ENCODE measurements at regions not wholly inside any gene's neighbourhood (a gene's known extent, or its start where the extent isn't known, plus 50 kb on each side); places are given as distances from the start of the nearest gene placed in this dataset.

GRCh38 chr13:106623799-106624460 is 56.0 kb upstream of the ARGLU1 start:
- no peak for TF ChIP-seq ZBTB1 (CRISPR knock-in tag; IDR thresholded peaks at IDR 0.05; ENCODE audit: borderline replicate concordance, low read depth)
- TF ChIP-seq SP1 (CRISPR knock-in tag; IDR thresholded peaks at IDR 0.05): no peak
- TF ChIP-seq CTCF (IDR thresholded peaks at IDR 0.05 in 2 of 3, conservative IDR thresholded peaks at IDR 0.05 in 1 of 3; ENCODE audit: insufficient read depth in 2 of 3, low read depth in 1 of 3, low read length in 3 of 3): no peak

Data from K562 (cell line).